ENCODE measurements at regions not wholly inside any gene's neighbourhood (a gene's known extent, or its start where the extent isn't known, plus 50 kb on each side); places are given as distances from the start of the nearest gene placed in this dataset.
"Not testable (repeated sequence)": the region's sequence is repeated elsewhere in the genome, so short reads cannot be mapped to it uniquely, and the experiment has no call there.

GRCh38 chr1:101185421-101185820 is 51.4 kb upstream of the S1PR1 start:
- DNase-seq (ENCODE audit: low spot score): no peak

GRCh38 chr1:101183388-101183699 is 53.5 kb upstream of the S1PR1 start:
- no peak for DNase-seq (ENCODE audit: low spot score)

- no peak for DNase-seq (ENCODE audit: low spot score)
Measured at GRCh38 chr1:101182627-101183387, 54.0 kb upstream of the S1PR1 start.

- DNase-seq (ENCODE audit: low spot score): no peak
Measured at GRCh38 chr1:101181930-101182329, 54.9 kb upstream of the S1PR1 start.

- no peak for DNase-seq (ENCODE audit: low spot score)
Measured at GRCh38 chr1:101178688-101179491, 57.9 kb upstream of the S1PR1 start.

- no peak for DNase-seq (ENCODE audit: low spot score)
Measured at GRCh38 chr1:101178341-101178687, 58.5 kb upstream of the S1PR1 start.

GRCh38 chr1:101175886-101176285 is 60.9 kb upstream of the S1PR1 start:
- peak; percentile 16 for DNase-seq (ENCODE audit: low spot score)

GRCh38 chr1:101175466-101175865 is 61.4 kb upstream of the S1PR1 start:
- peak; percentile 43 for DNase-seq (ENCODE audit: low spot score)

GRCh38 chr1:101174722-101175121 is 62.1 kb upstream of the S1PR1 start:
- DNase-seq (ENCODE audit: low spot score): peak; percentile 73

- not testable (repeated sequence) for DNase-seq (ENCODE audit: low spot score)
Measured at GRCh38 chr1:101174298-101174697, 62.5 kb upstream of the S1PR1 start.

- no peak for DNase-seq (ENCODE audit: low spot score)
Measured at GRCh38 chr1:101170506-101171050, 66.2 kb upstream of the S1PR1 start.

- DNase-seq (ENCODE audit: low spot score): no peak
Measured at GRCh38 chr1:101167891-101168290, 68.9 kb upstream of the S1PR1 start.

GRCh38 chr1:101166583-101167120 is 70.2 kb upstream of the S1PR1 start:
- DNase-seq (ENCODE audit: low spot score): no peak

GRCh38 chr1:101165954-101166353 is 70.9 kb upstream of the S1PR1 start:
- DNase-seq (ENCODE audit: low spot score): no peak

GRCh38 chr1:101165532-101165931 is 71.3 kb upstream of the S1PR1 start:
- no peak for DNase-seq (ENCODE audit: low spot score)

- no peak for DNase-seq (ENCODE audit: low spot score)
Measured at GRCh38 chr1:101164776-101165175, 72.0 kb upstream of the S1PR1 start.

- no peak for DNase-seq (ENCODE audit: low spot score)
Measured at GRCh38 chr1:101162736-101163735, 73.8 kb upstream of the S1PR1 start.

GRCh38 chr1:101162300-101162699 is 74.5 kb upstream of the S1PR1 start:
- no peak for DNase-seq (ENCODE audit: low spot score)

GRCh38 chr1:101161619-101162018 is 75.2 kb upstream of the S1PR1 start:
- no peak for DNase-seq (ENCODE audit: low spot score)

- DNase-seq (ENCODE audit: low spot score): no peak
Measured at GRCh38 chr1:101158424-101158823, 78.4 kb upstream of the S1PR1 start.

- no peak for DNase-seq (ENCODE audit: low spot score)
Measured at GRCh38 chr1:101154547-101154946, 82.3 kb upstream of the S1PR1 start.

GRCh38 chr1:101153692-101154091 is 83.1 kb upstream of the S1PR1 start:
- no peak for DNase-seq (ENCODE audit: low spot score)

Measured in GM03348 (cell line).